Breast epithelium (tissue), 4 donors: ENCODE measurements at regions not wholly inside any gene's neighbourhood (a gene's known extent, or its start where the extent isn't known, plus 50 kb on each side); places are given as distances from the start of the nearest gene placed in this dataset.

ENCODE experiments used
- DNase-seq, 2 donors: peaks; one replicate each; pipeline ENCODE4 v3.0.0-alpha.2; 2019; ENCODE audit warnings: low spot score in 2 of 2
- H3K27ac ChIP-seq, 2 donors: fragments of 200-600 bp; sonication (generic) in 1 of 2; one replicate each; pipeline ENCODE4 v1.5.1; 2016 to 2019; ENCODE audit warnings: mild to moderate bottlenecking in 1 of 2
- H3K27me3 ChIP-seq, 2 donors: fragments of 200-600 bp; sonication (generic) in 1 of 2; one replicate each; pipeline versions ENCODE4 v1.5.1 to v1.6.0; 2017 to 2019; ENCODE audit warnings: control low read depth in 1 of 2, mild to moderate bottlenecking in 1 of 2
- H3K36me3 ChIP-seq: fragments of 200-600 bp; one replicate; pipeline ENCODE4 v1.5.1; 2019
- H3K4me1 ChIP-seq, 2 donors: fragments of 200-600 bp; sonication (generic); one replicate each; pipeline ENCODE4 v1.5.1; 2016 to 2019; ENCODE audit warnings: control low read depth in 1 of 2
- H3K4me3 ChIP-seq, 3 donors: fragments of 200-600 bp; sonication (generic); 1 replicate in 2 of 3; 2 replicates in 1 of 3; pipeline ENCODE4 v1.5.1; 2016 to 2019; ENCODE audit warnings: mild to moderate bottlenecking in 3 of 3, moderate library complexity in 2 of 3
- H3K9me3 ChIP-seq, 2 donors: fragments of 200-600 bp; sonication (generic) in 1 of 2; one replicate each; pipeline ENCODE4 v1.5.1; 2016 to 2019; ENCODE audit warnings: control low read depth in 1 of 2
- CTCF ChIP-seq, 3 donors: fragments of 450-650 bp; IDR thresholded peaks; one replicate each; pipeline ENCODE4 v1.5.1; 2016 to 2017; ENCODE audit warnings: antibody characterized with exemption in 3 of 3, mild to moderate bottlenecking in 3 of 3, moderate library complexity in 3 of 3
- POLR2A ChIP-seq: fragments of 450-650 bp; IDR thresholded peaks from one replicate; pipeline ENCODE4 v1.6.1; 2016; ENCODE audit warnings: antibody characterized with exemption, mild to moderate bottlenecking, moderate library complexity
- POLR2AphosphoS5 ChIP-seq, 3 donors: sonication (generic); formaldehyde crosslinking; IDR thresholded peaks; one replicate each; pipeline ENCODE4 v1.6.1; 2017; ENCODE audit warnings: antibody characterized with exemption in 3 of 3
- intact Hi-C: fragments of 100-400 bp; cut with DNase I; formaldehyde crosslinking; loops from one replicate; pipeline ENCODE4 v1.15.1; 2023; ENCODE audit warnings: low total_unique reads

- TF ChIP-seq POLR2A, result no peak
- no peak for TF ChIP-seq POLR2AphosphoS5 (IDR thresholded peaks at IDR 0.05)
- no peak for TF ChIP-seq CTCF (IDR thresholded peaks at IDR 0.05)
- H3K9me3 ChIP-seq, result no peaks in the 10 kb centered on the region
- H3K36me3 ChIP-seq, result no peaks in the 10 kb centered on the region
- no peak overlapping the region for H3K27ac ChIP-seq
- H3K4me3 ChIP-seq, result no peak overlapping the region
- no peak for DNase-seq
- intact Hi-C loops, result no loop called here
- H3K4me1 ChIP-seq, result no peaks in the 10 kb centered on the region
- H3K27me3 ChIP-seq, result no peaks in the 10 kb centered on the region
These were observed 516.6 kb downstream of the PPARGC1A start for GRCh38 chr4:23373261-23373660.

GRCh38 chr4:23371533-23371932 lies 518.3 kb downstream of the PPARGC1A start:
- Histone ChIP-seq H3K27me3 (no peaks in the 10 kb centered on the region), H3K9me3 (no peaks in the 10 kb centered on the region), H3K36me3 (no peaks in the 10 kb centered on the region), H3K4me3 (no peak overlapping the region), H3K27ac (no peak overlapping the region), H3K4me1 (no peaks in the 10 kb centered on the region)
- TF ChIP-seq POLR2AphosphoS5 (IDR thresholded peaks at IDR 0.05) (no peak), CTCF (IDR thresholded peaks at IDR 0.05) (no peak), POLR2A (no peak)
- DNase-seq, result no peak
- intact Hi-C loops, result no loop called here

DNA sequence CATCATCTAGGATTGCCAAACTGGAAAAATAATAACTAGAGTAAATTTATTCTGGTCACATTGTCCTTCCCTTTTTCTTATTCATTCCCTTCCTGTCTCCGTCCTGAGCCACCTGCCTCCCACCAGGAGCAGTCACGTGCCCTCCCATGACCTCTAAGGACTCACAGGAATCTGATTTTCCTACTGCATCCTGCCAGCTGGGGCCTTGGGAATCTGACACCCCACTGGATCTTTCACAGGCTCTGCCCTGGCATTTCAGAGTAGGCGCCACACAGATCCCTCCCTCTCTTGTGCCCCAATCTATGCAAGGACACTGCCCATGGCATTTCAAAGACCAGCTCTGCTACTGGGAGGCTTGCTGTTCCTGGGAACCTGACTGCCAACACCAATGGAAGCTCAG lies 520.5 kb downstream of the PPARGC1A start:
- Histone ChIP-seq H3K27ac (no peak overlapping the region), H3K4me1 (no peaks in the 10 kb centered on the region), H3K9me3 (no peaks in the 10 kb centered on the region), H3K27me3 (no peaks in the 10 kb centered on the region), H3K4me3 (no peak overlapping the region), H3K36me3 (no peaks in the 10 kb centered on the region)
- intact Hi-C loops, result no loop called here
- no peak for DNase-seq
- TF ChIP-seq POLR2A (no peak), POLR2AphosphoS5 (IDR thresholded peaks at IDR 0.05) (no peak), CTCF (IDR thresholded peaks at IDR 0.05) (no peak)

- Histone ChIP-seq H3K4me1 (no peaks in the 10 kb centered on the region), H3K27me3 (no peaks in the 10 kb centered on the region), H3K9me3 (no peaks in the 10 kb centered on the region), H3K36me3 (no peaks in the 10 kb centered on the region), H3K27ac (no peak overlapping the region), H3K4me3 (no peak overlapping the region)
- intact Hi-C loops, result no loop called here
- DNase-seq, result no peak
- TF ChIP-seq POLR2AphosphoS5 (IDR thresholded peaks at IDR 0.05) (no peak), POLR2A (no peak), CTCF (IDR thresholded peaks at IDR 0.05) (no peak)
These were observed 521.7 kb downstream of the PPARGC1A start for GRCh38 chr4:23368081-23368697.

GRCh38 chr4:23366557-23366906 lies 523.3 kb downstream of the PPARGC1A start:
- Histone ChIP-seq H3K27ac (no peak overlapping the region), H3K36me3 (no peaks in the 10 kb centered on the region), H3K27me3 (no peaks in the 10 kb centered on the region), H3K9me3 (no peaks in the 10 kb centered on the region), H3K4me1 (no peaks in the 10 kb centered on the region), H3K4me3 (no peak overlapping the region)
- intact Hi-C loops, result no loop called here
- DNase-seq, result no peak
- no peak for TF ChIP-seq POLR2AphosphoS5 (IDR thresholded peaks at IDR 0.05)
- TF ChIP-seq CTCF (IDR thresholded peaks at IDR 0.05), result no peak
- TF ChIP-seq POLR2A, result no peak
